Activated CD4-positive, alpha-beta T cell treated with anti-CD3 and anti-CD28 coated beads, Interleukin-2, amount 10 ng/mL, durations not matched to agents 24 days and 14 days (primary cell): ENCODE measurements at regions not wholly inside any gene's neighbourhood (a gene's known extent, or its start where the extent isn't known, plus 50 kb on each side); places are given as distances from the start of the nearest gene placed in this dataset.
"Not testable (repeated sequence)": the region's sequence is repeated elsewhere in the genome, so short reads cannot be mapped to it uniquely, and the experiment has no call there.

ENCODE experiments used
- DNase-seq: peaks from one replicate; pipeline ENCODE4 v3.0.0; 2022
- H3K27ac Mint-ChIP-seq: one replicate; pipeline ENCODE4 v1.8.0; 2022; ENCODE audit warnings: mild to moderate bottlenecking, mixed read lengths
- H3K27me3 Mint-ChIP-seq: one replicate; pipeline ENCODE4 v1.8.0; 2022; ENCODE audit warnings: mixed read lengths
- H3K36me3 Mint-ChIP-seq: one replicate; pipeline ENCODE4 v1.8.0; 2022; ENCODE audit warnings: low read depth, mild to moderate bottlenecking, mixed read lengths
- H3K4me1 Mint-ChIP-seq: one replicate; pipeline ENCODE4 v1.8.0; 2021; ENCODE audit warnings: mixed read lengths
- H3K4me3 Mint-ChIP-seq: one replicate; pipeline ENCODE4 v1.8.0; 2022; ENCODE audit warnings: mild to moderate bottlenecking, moderate library complexity, mixed read lengths
- H3K9me3 Mint-ChIP-seq: one replicate; pipeline ENCODE4 v1.8.0; 2021; ENCODE audit warnings: mixed read lengths
- intact Hi-C: fragments of 100-400 bp; cut with micrococcal nuclease; formaldehyde crosslinking; loops from one replicate; pipeline ENCODE4 v1.15.1; 2023

DNA sequence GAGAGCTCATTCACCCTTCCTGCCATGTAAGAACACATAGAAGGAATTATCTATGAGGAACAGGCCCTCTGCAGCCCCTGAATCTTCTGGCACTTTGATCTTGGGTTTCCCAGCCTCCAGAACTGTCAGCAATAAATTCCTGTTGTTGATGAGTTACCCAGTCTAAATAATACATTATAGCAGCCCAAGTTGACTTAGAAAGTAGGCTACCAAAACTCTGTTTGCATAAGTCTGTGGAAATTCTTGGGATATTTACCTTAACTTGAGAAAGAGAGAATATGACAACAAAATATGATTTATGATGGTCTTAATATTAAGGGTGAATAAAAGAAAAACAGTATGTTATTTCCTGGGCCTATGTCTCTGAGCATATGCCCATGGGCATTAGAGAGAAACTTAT lies 433.0 kb upstream of the LMO3 start:
- intact Hi-C loops = no loop called here
- no peak overlapping the region for H3K27ac Mint-ChIP-seq
- H3K4me3 Mint-ChIP-seq = no peak overlapping the region
- no peaks in the 10 kb centered on the region for H3K4me1 Mint-ChIP-seq
- no peaks in the 10 kb centered on the region for H3K27me3 Mint-ChIP-seq
- DNase-seq = no peak
- H3K36me3 Mint-ChIP-seq = no peaks in the 10 kb centered on the region
- H3K9me3 Mint-ChIP-seq = peaks cover 6% of the 10 kb centered on the region

DNA sequence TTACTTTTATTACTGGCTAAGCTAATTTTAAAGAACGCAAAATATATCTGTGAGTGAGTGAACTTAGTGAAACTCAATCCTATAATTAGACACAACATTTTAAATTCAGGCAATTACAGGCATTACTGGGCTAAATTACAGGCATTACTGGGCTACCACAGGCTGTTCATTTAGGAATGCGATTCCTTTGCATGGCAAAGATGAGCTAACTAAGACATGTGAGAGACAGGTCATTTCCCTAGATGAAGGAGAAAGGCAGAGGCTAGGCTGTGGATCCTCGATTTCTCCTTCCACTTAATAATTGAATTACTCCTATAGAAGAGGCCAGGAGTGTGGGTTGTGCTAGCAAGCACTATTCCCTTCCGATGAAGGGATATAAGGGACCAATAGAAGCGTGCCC lies 429.4 kb upstream of the LMO3 start:
- H3K36me3 Mint-ChIP-seq = no peaks in the 10 kb centered on the region
- intact Hi-C loops = no loop called here
- no peak for DNase-seq
- no peaks in the 10 kb centered on the region for H3K27me3 Mint-ChIP-seq
- H3K4me3 Mint-ChIP-seq = no peak overlapping the region
- H3K4me1 Mint-ChIP-seq = no peaks in the 10 kb centered on the region
- H3K27ac Mint-ChIP-seq = no peak overlapping the region
- peaks cover 6% of the 10 kb centered on the region for H3K9me3 Mint-ChIP-seq

DNA sequence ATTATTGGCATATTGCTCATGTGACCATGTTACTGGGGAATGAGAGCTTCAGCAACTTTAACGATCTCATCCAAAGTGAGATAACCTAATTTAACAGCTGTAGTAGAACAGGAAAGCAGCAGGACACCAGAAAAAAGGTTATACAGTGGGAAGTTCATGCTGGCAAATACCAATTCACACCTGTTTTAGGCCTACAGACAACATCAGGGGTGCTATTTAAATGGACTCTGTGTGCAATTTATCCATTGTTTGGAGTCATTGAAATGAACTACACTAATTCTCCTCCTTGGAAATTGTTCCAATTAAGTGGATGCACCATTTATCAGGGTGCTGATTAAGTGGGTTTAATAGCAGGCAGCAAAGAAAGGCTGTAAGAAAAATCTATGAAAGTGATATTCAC lies 424.4 kb upstream of the LMO3 start:
- H3K4me1 Mint-ChIP-seq = no peaks in the 10 kb centered on the region
- DNase-seq = no peak
- no peak overlapping the region for H3K27ac Mint-ChIP-seq
- intact Hi-C loops = no loop called here
- H3K27me3 Mint-ChIP-seq = no peaks in the 10 kb centered on the region
- no peak overlapping the region for H3K4me3 Mint-ChIP-seq
- peaks cover 19% of the 10 kb centered on the region for H3K9me3 Mint-ChIP-seq
- no peaks in the 10 kb centered on the region for H3K36me3 Mint-ChIP-seq

DNA sequence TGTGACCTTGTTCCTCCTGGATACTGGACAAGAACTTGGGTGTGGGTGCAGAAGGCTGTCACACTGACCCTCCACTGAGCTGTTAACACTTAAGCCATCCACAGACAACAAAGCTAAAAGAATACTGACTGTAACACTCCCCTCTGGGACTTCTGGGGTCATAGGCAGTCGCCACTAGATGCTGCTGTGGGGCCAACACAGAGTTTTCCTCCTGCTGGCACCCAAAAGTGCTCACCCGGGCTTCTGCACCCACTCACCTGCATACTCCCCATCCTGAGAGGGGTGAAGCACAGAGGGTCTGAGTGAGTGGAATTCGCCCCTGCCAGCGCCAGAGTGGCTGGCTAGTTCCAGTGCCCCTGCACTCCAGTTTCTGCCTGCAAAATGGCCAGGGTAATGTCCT lies 422.4 kb upstream of the LMO3 start:
- DNase-seq = no peak
- H3K9me3 Mint-ChIP-seq = peaks cover 20% of the 10 kb centered on the region
- intact Hi-C loops = no loop called here
- no peaks in the 10 kb centered on the region for H3K36me3 Mint-ChIP-seq
- no peak overlapping the region for H3K27ac Mint-ChIP-seq
- no peaks in the 10 kb centered on the region for H3K27me3 Mint-ChIP-seq
- no peaks in the 10 kb centered on the region for H3K4me1 Mint-ChIP-seq
- no peak overlapping the region for H3K4me3 Mint-ChIP-seq

DNA sequence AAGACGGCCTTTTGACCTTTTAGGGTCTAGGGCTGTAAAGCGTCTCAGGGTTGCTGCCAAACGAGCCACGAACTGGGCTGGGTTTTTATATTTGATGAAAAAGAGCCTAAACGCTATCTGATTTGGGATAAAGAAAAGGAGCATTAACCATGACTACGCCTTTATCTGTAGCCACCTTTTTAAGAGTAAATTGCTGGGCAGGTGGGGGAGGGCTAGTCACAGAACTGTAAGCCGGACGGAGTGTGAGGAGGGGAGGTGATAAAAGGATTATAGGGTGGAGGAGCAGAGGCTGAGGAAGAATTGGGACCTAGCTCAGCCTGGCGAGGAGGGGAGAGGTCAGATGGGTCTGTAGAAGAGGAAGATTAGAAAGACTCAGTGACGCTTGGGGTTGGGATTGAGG lies 419.5 kb upstream of the LMO3 start:
- H3K9me3 Mint-ChIP-seq = peaks cover 20% of the 10 kb centered on the region
- H3K4me1 Mint-ChIP-seq, H3K36me3 Mint-ChIP-seq, DNase-seq, H3K4me3 Mint-ChIP-seq, H3K27me3 Mint-ChIP-seq, H3K27ac Mint-ChIP-seq, intact Hi-C loops: not testable (repeated sequence)

DNA sequence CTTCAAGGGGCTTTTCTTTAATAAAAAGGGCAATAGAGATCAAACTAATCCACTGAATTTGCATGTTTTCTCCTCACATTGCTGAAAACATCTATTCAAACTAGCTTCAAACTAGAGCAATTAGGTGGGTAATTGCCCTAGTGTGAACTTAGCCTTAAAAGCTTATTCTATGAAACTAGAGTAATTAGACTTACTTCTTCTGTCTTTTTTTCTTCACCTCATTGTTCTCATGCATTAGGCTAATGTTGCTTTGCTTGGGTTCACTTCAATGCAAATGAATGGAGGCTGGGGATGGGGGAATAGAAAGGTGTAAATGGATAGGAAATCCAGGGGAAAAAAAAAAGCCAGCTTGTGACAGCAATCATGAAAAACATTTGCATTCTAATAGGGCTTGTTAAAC lies 414.8 kb upstream of the LMO3 start:
- Mint-ChIP-seq H3K27me3 (no peaks in the 10 kb centered on the region), H3K9me3 (peaks cover 12% of the 10 kb centered on the region), H3K4me3 (no peak overlapping the region), H3K4me1 (no peaks in the 10 kb centered on the region), H3K27ac (no peak overlapping the region), H3K36me3 (no peaks in the 10 kb centered on the region)
- DNase-seq = no peak
- intact Hi-C loops = no loop called here

DNA sequence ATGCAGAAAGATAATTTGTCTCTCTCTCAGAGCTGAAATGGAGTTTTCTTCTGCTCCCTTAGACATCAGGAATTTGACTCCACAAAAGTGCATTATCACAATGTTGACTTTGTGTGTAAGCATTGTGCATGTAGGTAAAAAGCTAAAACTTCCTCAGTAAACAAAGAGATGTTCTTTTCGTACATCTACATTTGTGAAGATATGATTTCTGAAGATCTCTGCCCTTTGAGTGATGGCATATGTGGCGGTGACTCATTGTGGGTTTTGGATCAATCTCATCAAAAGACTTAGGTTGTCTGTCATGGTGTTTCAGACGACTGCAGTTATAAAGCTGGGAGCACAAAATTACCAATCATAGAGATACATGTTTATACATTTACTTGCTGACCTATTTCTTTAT lies 411.4 kb upstream of the LMO3 start:
- H3K27ac Mint-ChIP-seq = no peak overlapping the region
- peaks cover 7% of the 10 kb centered on the region for H3K9me3 Mint-ChIP-seq
- DNase-seq = no peak
- no peak overlapping the region for H3K4me3 Mint-ChIP-seq
- H3K4me1 Mint-ChIP-seq = no peaks in the 10 kb centered on the region
- H3K27me3 Mint-ChIP-seq = no peaks in the 10 kb centered on the region
- intact Hi-C loops = no loop called here
- no peaks in the 10 kb centered on the region for H3K36me3 Mint-ChIP-seq

DNA sequence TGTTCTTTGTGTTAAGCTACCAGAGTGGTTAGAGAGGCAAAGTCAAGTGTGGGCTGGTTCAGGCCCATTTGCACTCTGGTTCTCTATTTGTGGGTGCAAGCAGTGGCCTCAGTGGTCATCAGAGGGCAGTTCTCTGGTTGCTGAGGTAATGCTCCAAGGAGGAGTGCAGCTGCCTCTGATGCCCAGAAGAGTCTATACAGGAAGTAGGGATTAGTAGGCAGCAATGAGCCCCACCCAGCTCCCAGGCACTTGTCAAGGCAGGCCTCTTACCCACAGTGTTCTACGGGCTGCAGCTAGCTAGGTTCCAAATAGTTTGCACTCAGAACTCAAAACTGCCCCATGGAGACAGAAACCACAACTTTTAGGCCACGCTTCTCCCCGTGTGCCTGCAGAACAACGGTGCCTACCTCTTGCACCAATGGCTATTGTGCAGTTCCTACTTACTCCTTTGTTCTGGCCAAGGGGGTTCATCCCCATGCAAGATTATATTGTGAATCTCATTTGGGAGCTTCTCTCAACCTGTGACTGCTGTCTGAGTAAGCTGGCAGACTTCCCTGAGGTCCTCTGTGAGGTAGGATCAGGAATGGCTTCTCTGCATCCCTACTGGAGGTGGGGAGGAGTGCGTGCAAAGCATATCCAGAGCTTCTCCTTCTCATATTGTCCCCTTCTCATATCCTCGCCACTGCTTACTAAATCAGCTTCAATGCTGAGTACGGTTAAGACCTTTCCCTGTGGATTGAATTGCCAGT lies 410.3 kb upstream of the LMO3 start:
- no peak for DNase-seq
- Mint-ChIP-seq H3K4me1 (no peaks in the 10 kb centered on the region), H3K4me3 (no peak overlapping the region), H3K27me3 (no peaks in the 10 kb centered on the region), H3K9me3 (peaks cover 7% of the 10 kb centered on the region), H3K27ac (no peak overlapping the region), H3K36me3 (no peaks in the 10 kb centered on the region)
- intact Hi-C loops = no loop called here

DNA sequence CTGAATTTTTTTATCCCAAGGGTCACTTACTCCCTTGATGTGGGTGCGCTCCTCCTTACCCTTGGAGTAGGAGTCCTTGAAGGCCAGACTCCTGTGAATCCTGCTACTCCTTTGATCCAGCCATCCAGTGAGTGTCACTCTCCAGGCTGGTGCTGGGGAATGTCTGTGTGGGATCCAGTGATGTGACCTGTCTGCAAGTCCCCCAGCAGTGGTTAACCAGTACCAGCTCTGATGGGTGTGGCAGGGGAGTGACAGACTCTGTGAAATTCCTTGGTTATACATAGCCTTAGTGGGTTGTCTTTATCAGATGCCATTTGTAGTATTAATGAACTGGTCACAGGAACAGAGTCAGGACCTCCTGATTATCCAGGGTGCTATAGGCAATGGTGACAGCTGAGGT lies 409.5 kb upstream of the LMO3 start:
- no peaks in the 10 kb centered on the region for H3K36me3 Mint-ChIP-seq
- intact Hi-C loops = no loop called here
- no peak overlapping the region for H3K27ac Mint-ChIP-seq
- H3K9me3 Mint-ChIP-seq = peaks cover 7% of the 10 kb centered on the region
- DNase-seq = no peak
- no peak overlapping the region for H3K4me3 Mint-ChIP-seq
- no peaks in the 10 kb centered on the region for H3K4me1 Mint-ChIP-seq
- no peaks in the 10 kb centered on the region for H3K27me3 Mint-ChIP-seq

DNA sequence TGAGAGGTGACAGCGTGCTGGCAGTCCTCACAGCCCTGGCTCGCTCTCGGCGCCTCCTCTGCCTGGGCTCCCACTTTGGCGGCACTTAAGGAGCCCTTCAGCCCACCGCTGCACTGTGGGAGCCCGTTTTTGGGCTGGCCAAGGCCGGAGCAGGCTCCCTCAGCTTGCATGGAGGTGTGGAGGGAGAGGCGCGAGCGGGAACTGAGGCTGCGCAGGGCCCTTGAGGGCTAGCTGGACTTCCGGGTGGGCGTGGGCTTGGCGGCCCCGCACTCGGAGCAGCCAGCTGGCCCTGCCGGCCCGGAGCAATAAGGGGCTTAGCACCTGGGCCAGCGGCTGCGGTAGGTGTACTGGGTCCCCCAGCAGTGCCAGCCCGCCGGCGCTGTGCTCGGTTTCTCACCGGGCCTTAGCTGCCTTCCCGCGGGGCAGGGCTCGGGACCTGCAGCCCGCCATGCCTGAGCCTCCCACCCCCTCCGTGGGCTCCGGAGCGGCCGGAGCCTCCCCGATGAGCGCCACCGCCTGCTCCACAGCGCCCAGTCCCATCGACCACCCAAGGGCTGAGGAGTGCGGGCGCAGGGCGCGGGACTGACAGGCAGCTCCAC lies 401.6 kb upstream of the LMO3 start:
- H3K27me3 Mint-ChIP-seq, H3K9me3 Mint-ChIP-seq, DNase-seq, intact Hi-C loops, H3K27ac Mint-ChIP-seq, H3K36me3 Mint-ChIP-seq, H3K4me3 Mint-ChIP-seq, H3K4me1 Mint-ChIP-seq: not testable (repeated sequence)

DNA sequence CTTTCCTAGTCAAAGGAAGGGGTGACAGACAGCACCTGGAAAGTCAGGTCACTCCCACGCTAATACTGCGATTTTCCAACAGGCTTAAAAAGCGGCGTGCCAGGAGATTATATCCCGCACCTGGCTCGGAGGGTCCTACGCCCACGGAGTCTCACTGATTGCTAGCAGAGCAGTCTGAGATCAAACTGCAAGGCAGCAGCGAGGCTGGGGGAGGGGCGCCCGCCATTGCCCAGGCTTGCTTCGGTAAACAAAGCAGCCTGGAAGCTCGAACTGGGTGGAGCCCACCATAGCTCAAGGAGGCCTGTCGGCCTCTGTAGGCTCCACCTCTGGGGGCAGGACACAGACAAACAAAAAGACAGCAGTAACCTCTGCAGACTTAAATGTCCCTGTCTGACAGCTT lies 392.6 kb upstream of the LMO3 start:
- H3K27ac Mint-ChIP-seq, H3K4me3 Mint-ChIP-seq, H3K4me1 Mint-ChIP-seq, intact Hi-C loops, H3K27me3 Mint-ChIP-seq, H3K36me3 Mint-ChIP-seq, DNase-seq: not testable (repeated sequence)
- peaks cover 17% of the 10 kb centered on the region for H3K9me3 Mint-ChIP-seq

DNA sequence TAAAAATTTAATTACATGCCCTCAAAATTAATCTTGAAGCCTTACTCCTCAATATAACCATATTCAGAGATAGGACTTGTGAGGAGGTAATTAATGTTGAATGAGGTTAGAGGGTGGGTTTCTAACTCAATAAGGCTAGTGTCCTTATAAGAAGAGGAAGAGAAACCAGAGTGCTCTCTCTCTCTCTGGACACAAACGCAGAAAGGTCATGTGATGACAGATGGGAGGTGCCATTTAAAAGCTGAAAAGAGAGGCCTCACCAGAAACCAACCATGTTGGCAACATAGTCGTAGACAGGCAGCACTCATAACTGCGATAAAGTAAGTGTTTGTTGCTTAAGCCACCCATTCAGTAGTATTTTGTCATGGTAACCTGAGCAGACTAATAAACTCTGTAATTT lies 378.5 kb upstream of the LMO3 start:
- Mint-ChIP-seq H3K9me3 (peaks cover 13% of the 10 kb centered on the region), H3K27ac (no peak overlapping the region)
- intact Hi-C loops = no loop called here

DNA sequence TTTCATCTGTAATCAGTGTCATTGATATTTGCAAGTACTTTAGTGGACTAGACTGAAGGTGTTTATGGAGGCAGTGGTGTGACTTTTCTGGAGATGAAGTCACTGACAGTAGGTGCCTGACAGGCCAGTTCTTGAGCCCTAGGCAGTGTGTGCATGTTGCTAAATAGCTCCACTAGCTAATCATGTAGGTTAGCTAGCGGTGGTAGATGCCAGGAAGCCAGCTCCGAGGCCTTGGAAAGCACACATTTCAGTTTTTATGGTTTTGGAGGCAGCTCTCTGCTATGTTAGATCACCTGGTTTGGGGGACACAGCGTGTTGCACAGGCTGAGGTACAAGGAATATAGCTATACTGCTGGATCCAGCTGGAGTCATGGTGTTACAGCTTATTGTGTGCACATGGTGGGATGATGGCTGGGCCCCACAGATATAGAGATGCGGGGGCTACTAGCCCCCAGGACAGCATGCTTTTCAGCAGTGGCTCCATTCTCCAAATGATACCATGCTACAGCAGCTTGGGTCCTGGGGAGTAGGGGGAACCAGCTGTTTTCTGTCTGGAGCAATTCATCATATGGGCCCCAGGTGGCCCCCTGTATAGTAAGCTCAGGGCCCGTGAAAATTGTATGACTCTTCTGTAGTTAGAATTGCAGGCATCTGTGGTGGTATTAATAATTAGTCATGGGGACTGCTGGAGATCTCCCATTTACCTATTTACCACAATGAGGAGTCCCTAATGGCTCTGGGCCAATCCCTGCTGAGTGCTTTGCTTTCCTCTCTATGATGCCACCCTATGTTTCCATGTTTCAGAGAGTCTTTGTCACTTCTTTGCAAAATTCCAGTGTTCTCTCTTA lies 367.2 kb upstream of the LMO3 start:
- no peaks in the 10 kb centered on the region for H3K4me1 Mint-ChIP-seq
- no peak for DNase-seq
- H3K4me3 Mint-ChIP-seq = no peak overlapping the region
- H3K27me3 Mint-ChIP-seq = no peaks in the 10 kb centered on the region
- no peaks in the 10 kb centered on the region for H3K36me3 Mint-ChIP-seq
- peaks cover 2% of the 10 kb centered on the region for H3K9me3 Mint-ChIP-seq
- intact Hi-C loops = no loop called here
- no peak overlapping the region for H3K27ac Mint-ChIP-seq

More for the DNA sequence above, 378.5 kb upstream of the LMO3 start:
- H3K4me3 Mint-ChIP-seq = no peak overlapping the region
- no peaks in the 10 kb centered on the region for H3K4me1 Mint-ChIP-seq
- H3K27me3 Mint-ChIP-seq = no peaks in the 10 kb centered on the region
- H3K36me3 Mint-ChIP-seq = no peaks in the 10 kb centered on the region
- DNase-seq = no peak

DNA sequence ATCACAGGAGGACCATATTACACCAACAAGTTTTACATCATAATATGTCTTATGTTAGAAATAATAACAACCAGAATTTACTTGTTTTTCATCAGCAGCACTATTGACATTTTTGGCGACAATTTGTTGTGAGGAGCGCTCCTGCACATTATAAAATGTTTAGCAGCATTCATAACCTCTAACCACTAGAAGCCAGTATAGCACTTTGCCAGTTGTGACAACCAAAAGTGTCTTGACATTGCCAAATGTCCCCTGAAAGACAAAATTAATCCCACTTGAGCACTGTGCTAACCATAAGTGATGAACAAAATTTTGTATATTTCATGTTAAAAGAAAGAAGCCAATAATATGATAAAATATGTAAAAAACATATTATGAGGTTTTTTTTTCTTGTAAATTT lies 356.9 kb upstream of the LMO3 start:
- no peaks in the 10 kb centered on the region for H3K9me3 Mint-ChIP-seq

More for the DNA sequence above, 356.9 kb upstream of the LMO3 start:
- intact Hi-C loops = no loop called here
- Mint-ChIP-seq H3K4me1 (no peaks in the 10 kb centered on the region), H3K4me3 (no peak overlapping the region), H3K27ac (no peak overlapping the region), H3K36me3 (no peaks in the 10 kb centered on the region), H3K27me3 (no peaks in the 10 kb centered on the region)
- no peak for DNase-seq
